ENCODE measurements at regions not wholly inside any gene's neighbourhood (a gene's known extent, or its start where the extent isn't known, plus 50 kb on each side); places are given as distances from the start of the nearest gene placed in this dataset.
A peak's percentile ranks its signal among the peaks of the same experiment; 100 is the strongest.

- peak; percentile 62 for TF ChIP-seq CTCF (IDR thresholded peaks at IDR 0.05; ENCODE audit: insufficient read depth, low read depth, low read length, missing control alignments)
- H3K4me3 ChIP-seq (ENCODE audit: low read length): no peak overlapping the region
- DNase-seq (ENCODE audit: low read depth): peak; percentile 55
Measured at GRCh38 chr9:91089405-91090129, 272.2 kb downstream of the AUH start.

GRCh38 chr9:91090130-91090410 lies 271.6 kb downstream of the AUH start:
- TF ChIP-seq CTCF (IDR thresholded peaks at IDR 0.05; ENCODE audit: insufficient read depth, low read depth, low read length, missing control alignments): no peak
- no peak overlapping the region for H3K4me3 ChIP-seq (ENCODE audit: low read length)
- no peak for DNase-seq (ENCODE audit: low read depth)

- no peak for DNase-seq (ENCODE audit: low read depth)
- H3K4me3 ChIP-seq (ENCODE audit: low read length): no peak overlapping the region
- TF ChIP-seq CTCF (IDR thresholded peaks at IDR 0.05; ENCODE audit: insufficient read depth, low read depth, low read length, missing control alignments): no peak
Measured at GRCh38 chr9:91092214-91092613, 269.5 kb downstream of the AUH start.

GRCh38 chr9:91094324-91095088 lies 267.2 kb downstream of the AUH start:
- DNase-seq (ENCODE audit: low read depth): no peak
- TF ChIP-seq CTCF (IDR thresholded peaks at IDR 0.05; ENCODE audit: insufficient read depth, low read depth, low read length, missing control alignments): no peak
- no peak overlapping the region for H3K4me3 ChIP-seq (ENCODE audit: low read length)

GRCh38 chr9:91098203-91098850 lies 263.4 kb downstream of the AUH start:
- no peak for DNase-seq (ENCODE audit: low read depth)
- no peak overlapping the region for H3K4me3 ChIP-seq (ENCODE audit: low read length)
- TF ChIP-seq CTCF (IDR thresholded peaks at IDR 0.05; ENCODE audit: insufficient read depth, low read depth, low read length, missing control alignments): no peak

- DNase-seq (ENCODE audit: low read depth): no peak
- H3K4me3 ChIP-seq (ENCODE audit: low read length): no peak overlapping the region
- TF ChIP-seq CTCF (IDR thresholded peaks at IDR 0.05; ENCODE audit: insufficient read depth, low read depth, low read length, missing control alignments): no peak
Measured at GRCh38 chr9:91099436-91099835, 262.3 kb downstream of the AUH start.

All from epithelial cell of esophagus (primary cell).